HL-60/S4 treated with retinoic acid at 250 ng/mL for 4 days and 3 days (cell line): ENCODE measurements at regions not wholly inside any gene's neighbourhood (a gene's known extent, or its start where the extent isn't known, plus 50 kb on each side); places are given as distances from the start of the nearest gene placed in this dataset.
"Not testable (repeated sequence)": the region's sequence is repeated elsewhere in the genome, so short reads cannot be mapped to it uniquely, and the experiment has no call there.

Source experiments
- in situ Hi-C: fragments of 300-500 bp; cut with MboI; formaldehyde crosslinking; loops from 2 replicates; pipeline ENCODE4 v1.7.0; 2022; ENCODE audit warnings: low sequenced_read_pairs

GRCh38 chr2:220569112-220569897 is 941.9 kb downstream of the SLC4A3 start:
- in situ Hi-C loops, result no loop called here

GRCh38 chr2:220572385-220572784 is 945.0 kb downstream of the SLC4A3 start:
- in situ Hi-C loops, result no loop called here

GRCh38 chr2:220574038-220574437 is 946.6 kb downstream of the SLC4A3 start:
- in situ Hi-C loops, result no loop called here

DNA sequence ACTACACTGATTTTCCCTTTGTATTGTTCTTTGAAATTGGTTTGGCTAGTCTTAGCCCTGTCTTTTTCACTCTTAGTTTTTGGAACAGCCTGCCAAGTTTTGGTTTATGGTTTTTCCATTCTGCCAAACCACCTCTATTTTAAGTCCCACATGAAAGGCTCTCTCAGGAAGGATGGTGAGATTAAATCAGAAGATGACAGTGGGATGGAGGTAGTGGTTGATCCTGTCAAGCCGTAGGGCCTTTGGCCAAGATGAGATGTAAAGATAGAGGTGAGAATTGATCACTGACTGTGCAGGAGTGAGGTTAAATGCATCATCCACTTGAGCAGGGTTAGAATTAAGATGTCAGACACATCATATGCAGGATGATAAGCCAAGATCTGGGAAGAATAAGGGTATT is 948.5 kb downstream of the SLC4A3 start:
- in situ Hi-C loops, result no loop called here

- in situ Hi-C loops, result no loop called here
Measured at GRCh38 chr2:220579452-220579851, 952.0 kb downstream of the SLC4A3 start.

- in situ Hi-C loops, result no loop called here
Measured at GRCh38 chr2:220580113-220580512, 952.7 kb downstream of the SLC4A3 start.

DNA sequence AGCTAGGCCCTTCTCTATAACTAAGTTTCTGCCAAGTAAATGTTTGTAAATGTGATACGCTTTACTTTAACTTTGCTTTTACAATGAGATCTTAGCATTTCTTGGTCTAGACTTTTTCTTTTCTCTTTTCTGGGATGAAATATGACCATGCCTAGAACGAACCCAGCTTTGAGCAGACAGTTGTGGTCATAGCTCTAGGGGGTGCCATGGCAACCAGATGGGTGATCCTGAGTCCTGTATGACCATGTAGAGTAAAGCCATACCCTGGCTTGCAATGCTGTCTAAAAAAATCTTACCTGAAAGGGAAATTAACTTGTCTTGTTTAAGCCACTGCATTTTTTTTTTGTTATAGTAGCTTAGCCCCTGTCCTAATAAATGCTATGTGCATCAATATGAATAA is 956.3 kb downstream of the SLC4A3 start:
- in situ Hi-C loops, result no loop called here

- in situ Hi-C loops, result no loop called here
Measured at GRCh38 chr2:220585241-220585640, 957.8 kb downstream of the SLC4A3 start.

GRCh38 chr2:220586980-220587530 is 959.6 kb downstream of the SLC4A3 start:
- in situ Hi-C loops, result no loop called here

DNA sequence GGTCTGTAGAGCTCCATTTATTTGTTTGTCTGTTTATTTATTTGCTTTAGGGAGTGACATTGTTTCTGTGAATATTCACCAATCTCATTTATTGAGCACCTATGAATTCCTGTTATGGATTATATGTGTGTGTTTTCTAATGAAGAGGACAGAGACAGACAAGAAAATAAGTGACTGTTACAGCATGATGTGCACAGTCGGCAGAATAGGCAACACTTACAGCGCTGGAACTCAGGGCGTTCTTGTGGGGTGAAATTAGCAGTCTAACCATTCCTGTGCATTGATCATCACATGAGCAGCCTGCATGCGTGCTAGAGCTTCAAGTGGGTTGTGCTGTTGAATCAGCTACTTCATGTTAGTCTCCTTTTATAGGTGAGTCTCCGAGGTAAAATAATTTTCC is 960.7 kb downstream of the SLC4A3 start:
- in situ Hi-C loops, result no loop called here

DNA sequence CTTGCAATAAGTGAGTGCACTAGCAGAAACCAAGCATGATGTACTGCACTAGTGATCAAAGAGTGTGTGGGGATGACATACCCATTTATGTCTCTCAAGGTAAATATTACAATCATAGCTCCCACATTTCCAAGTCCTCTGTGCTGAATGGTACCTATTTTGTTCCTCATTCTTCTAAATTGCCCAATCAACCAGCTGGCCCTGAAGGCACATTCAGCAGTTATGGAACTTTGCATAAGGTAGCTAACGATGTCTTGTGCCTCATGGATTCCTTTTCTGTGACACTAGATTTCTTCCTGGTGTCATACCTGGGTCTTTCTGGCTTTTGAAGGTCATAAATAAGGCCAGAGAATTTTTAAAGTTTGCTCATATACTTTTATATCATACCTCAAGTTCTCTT is 963.0 kb downstream of the SLC4A3 start:
- in situ Hi-C loops, result no loop called here

DNA sequence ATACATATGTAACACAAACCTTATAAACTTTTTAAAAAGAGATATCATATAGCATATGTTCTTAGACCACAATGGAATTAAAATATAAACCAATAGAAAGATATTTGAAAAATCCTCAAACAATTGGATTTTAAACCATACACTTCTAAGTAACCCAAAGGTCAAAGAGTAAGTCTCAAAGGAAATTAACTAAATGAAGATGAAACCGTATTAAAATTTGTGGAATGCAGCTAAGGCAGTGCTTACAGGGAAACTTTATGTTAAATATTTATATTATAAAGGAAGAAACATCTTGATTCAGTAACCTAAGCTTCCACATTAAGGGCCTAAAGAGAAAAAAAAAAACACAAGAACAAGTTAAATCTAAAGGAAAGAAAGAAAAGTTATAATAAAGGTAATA is 966.1 kb downstream of the SLC4A3 start:
- in situ Hi-C loops, result no loop called here

DNA sequence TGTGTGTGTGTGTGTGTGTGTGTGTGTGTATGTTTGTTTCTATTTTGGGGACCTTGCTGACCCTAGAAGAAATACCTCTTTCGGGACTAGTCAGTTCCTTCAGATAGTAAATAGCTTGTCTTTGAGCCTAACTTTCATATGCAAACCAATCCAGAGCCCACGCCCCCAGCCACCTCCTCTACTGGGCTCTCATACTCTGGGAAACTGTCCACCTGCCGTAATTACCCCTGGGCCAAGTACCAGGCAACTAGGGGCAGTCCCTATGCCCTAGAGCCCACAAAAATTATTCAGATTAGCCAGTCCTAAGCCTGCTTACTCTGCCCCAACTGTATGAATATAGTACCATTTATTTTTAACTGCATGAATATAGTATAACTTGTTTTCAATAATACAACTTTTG is 970.4 kb downstream of the EPHA4 start:
- in situ Hi-C loops, result no loop called here

- in situ Hi-C loops, result not testable (repeated sequence)
Measured at GRCh38 chr2:220613004-220613403, 959.1 kb downstream of the EPHA4 start.

- in situ Hi-C loops, result no loop called here
Measured at GRCh38 chr2:220614064-220614463, 958.0 kb downstream of the EPHA4 start.

DNA sequence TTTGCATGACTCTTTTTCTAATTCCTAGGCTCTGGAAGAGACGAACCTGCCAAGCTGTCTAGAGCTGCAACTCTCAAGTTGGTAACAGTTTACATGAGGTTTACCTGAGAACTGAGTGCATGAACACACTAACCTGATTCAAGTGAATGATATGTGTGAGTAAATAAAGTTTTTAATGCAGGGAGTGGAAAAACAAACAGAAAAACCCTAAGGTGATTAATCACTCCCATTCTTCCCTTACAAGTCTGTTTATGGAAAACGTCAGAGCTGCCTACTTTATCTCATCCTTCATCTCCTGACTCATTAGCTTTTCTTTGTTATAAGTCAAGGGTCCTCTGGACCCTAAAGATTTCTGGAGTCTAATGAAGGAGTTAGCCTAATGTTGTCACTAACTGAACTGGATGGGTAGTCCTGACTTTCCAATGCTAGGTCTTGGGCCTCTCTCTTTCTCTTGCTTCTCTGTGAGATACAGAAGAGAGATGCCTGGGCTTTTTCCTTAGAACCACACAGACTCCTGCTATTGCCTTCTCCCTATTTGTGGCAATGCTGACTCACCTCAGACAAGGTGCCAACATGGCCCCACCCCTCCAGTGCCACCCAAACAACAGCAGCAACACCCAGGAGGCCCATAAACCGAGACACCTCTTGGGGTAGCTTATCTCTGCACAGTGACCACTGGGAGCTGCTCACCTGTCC is 952.4 kb downstream of the EPHA4 start:
- in situ Hi-C loops, result no loop called here

GRCh38 chr2:220626603-220627002 is 945.5 kb downstream of the EPHA4 start:
- in situ Hi-C loops, result no loop called here

DNA sequence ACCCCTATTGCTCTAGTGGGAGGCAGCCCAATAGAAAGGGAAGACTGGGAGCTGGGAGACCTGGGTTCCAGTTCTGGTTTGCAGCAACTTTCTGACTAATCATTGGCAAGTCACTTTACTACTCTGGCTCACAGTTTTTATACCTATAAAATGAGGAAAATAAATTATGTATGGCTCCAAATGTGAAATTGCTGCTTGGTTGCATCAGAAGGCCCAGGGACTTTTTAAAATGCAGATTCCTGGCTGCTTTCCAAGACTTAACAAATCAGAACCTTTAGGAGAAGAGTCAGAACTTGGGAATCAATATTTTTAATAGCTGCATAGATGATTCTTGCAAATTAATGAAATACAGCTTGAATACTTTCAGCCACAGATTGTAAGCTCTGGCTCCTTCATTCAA is 943.9 kb downstream of the EPHA4 start:
- in situ Hi-C loops, result no loop called here

GRCh38 chr2:220641137-220641536 is 931.0 kb downstream of the EPHA4 start:
- in situ Hi-C loops, result no loop called here

GRCh38 chr2:220646424-220646823 is 925.7 kb downstream of the EPHA4 start:
- in situ Hi-C loops, result no loop called here

DNA sequence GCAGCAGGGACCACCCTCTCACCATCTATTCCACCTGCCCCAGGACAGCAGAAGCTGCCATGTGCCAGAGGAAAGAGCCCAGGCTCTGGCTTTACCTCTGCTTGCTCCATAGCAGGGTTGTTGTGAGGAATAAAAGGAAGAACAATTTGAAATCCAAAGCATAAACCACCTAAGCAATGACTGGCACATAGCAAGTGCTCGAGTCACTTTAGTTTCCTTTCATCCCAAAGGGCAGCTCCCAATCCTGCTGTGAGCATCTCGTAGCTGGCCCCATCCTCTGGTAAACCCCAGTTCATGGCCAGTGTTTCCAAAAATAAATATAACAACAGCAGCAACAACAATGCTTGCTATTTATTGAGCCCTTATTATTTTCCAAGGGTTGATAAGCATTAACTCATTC is 923.5 kb downstream of the EPHA4 start:
- in situ Hi-C loops, result no loop called here

GRCh38 chr2:220653776-220654175 is 918.3 kb downstream of the EPHA4 start:
- in situ Hi-C loops, result no loop called here
